Heart left ventricle (tissue), 16 donors: ENCODE measurements at regions not wholly inside any gene's neighbourhood (a gene's known extent, or its start where the extent isn't known, plus 50 kb on each side); places are given as distances from the start of the nearest gene placed in this dataset.

Source experiments
- ATAC-seq, 4 donors: fragments of 200-7000 bp; cut with Tn5 transposase; one replicate each; pipeline ENCODE4 v1.9.1; 2020 to 2022; ENCODE audit warnings: moderate library complexity in 4 of 4, mild to moderate bottlenecking in 3 of 4, moderate number of reproducible peaks in 1 of 4
- DNase-seq, 5 donors: peaks; one replicate each; pipeline ENCODE4 v3.0.0-alpha.2; 2020
- H3K27ac ChIP-seq, 12 donors: fragments of 200-600 bp; sonication (generic) in 4 of 12; one replicate each; pipeline versions ENCODE4 v1.5.0 to v1.8.0; 2016 to 2022; ENCODE audit warnings: mild to moderate bottlenecking in 2 of 12
- H3K27me3 ChIP-seq, 9 donors: fragments of 200-600 bp; sonication (generic) in 2 of 9; one replicate each; pipeline versions ENCODE4 v1.5.1 to v1.8.0; 2016 to 2022; ENCODE audit warnings: mild to moderate bottlenecking in 3 of 9
- H3K36me3 ChIP-seq, 9 donors: fragments of 200-600 bp; sonication (generic) in 2 of 9; one replicate each; pipeline versions ENCODE4 v1.5.0 to v1.8.0; 2018 to 2022; ENCODE audit warnings: mild to moderate bottlenecking in 2 of 9
- H3K4me1 ChIP-seq, 12 donors: fragments of 200-600 bp; sonication (generic) in 4 of 12; one replicate each; pipeline versions ENCODE4 v1.5.0 to v1.8.0; 2016 to 2022; ENCODE audit warnings: mild to moderate bottlenecking in 3 of 12
- H3K4me3 ChIP-seq, 12 donors: fragments of 200-600 bp; sonication (generic) in 4 of 12; one replicate each; pipeline versions ENCODE4 v1.5.0 to v1.8.0; 2017 to 2022; ENCODE audit warnings: mild to moderate bottlenecking in 9 of 12, moderate library complexity in 4 of 12
- H3K9me3 ChIP-seq, 12 donors: fragments of 200-600 bp; sonication (generic) in 4 of 12; one replicate each; pipeline versions ENCODE4 v1.5.0 to v1.8.0; 2016 to 2022; ENCODE audit warnings: mild to moderate bottlenecking in 1 of 12
- CTCF ChIP-seq, 12 donors: fragments of 200-600 bp; sonication (generic) in 4 of 12; IDR thresholded peaks; one replicate each; pipeline versions ENCODE4 v1.5.0 to v1.8.0; 2018 to 2022; ENCODE audit warnings: antibody characterized with exemption in 12 of 12, mild to moderate bottlenecking in 5 of 12
- POLR2A ChIP-seq, 2 donors: fragments of 450-650 bp; IDR thresholded peaks; one replicate each; pipeline ENCODE4 v1.6.1; 2017; ENCODE audit warnings: antibody characterized with exemption in 2 of 2, mild to moderate bottlenecking in 2 of 2, moderate library complexity in 2 of 2
- WGBS, 4 donors: extraction: QIAGEN DNeasy Blood & Tissue Kit in 2 of 4; methylation state at CpG; one replicate each; pipeline versions ENCODE4 v1.1.5 to v1.1.7; 2013 to 2018; 5-methylcytosine and 5-hydroxymethylcytosine counted together
- intact Hi-C, 10 donors: fragments of 100-400 bp; cut with DNase I; formaldehyde crosslinking; loops; one replicate each; pipeline versions ENCODE4 v1.11.1 to v1.14.2; 2022
- donor health status: ischemic (EF 13 %, LVEDD 7.1; RV severe dilation, severe dysfunction).
- donor health status: healthy with polysubstance abuse.
- donor health status: DM: no; HTN: yes; CAD: no.
- donor health status: DM: no; HTN: no; CAD: no.
- donor health status: ischemic (EF 25% LVEDD 6.9; RV normal size, moderate dysfunction).
- donor health status: ischemic (EF 25% LVEDD 5.7; RV mildly dilated, moderate dysfunction).
- donor health status: healthy.
- donor health status: DM: yes; HTN: yes; CAD: no.
- donor health status: ischemic (EF 35%, LVEDD 5.7; RV mildly dilated, moderate dysfunction).
- donor health status: nonischemic (EF 11% LVEDD 7.7; RV severe dilation, severe dysfunction).
- donor health status: DM: yes; HTN: yes; CAD: no.
- donor health status: PGD.
- donor health status: ischemic (EF 29% LVEDD 5.4; RV normal size, mild dysfunction).
- donor health status: nonischemic (EF 23%, LVEDD 6.1; RV moderate dilation, normal function).

GRCh38 chr2:107727318-107727717 lies 99.4 kb upstream of the RGPD4 start:
- H3K27ac ChIP-seq = no peak overlapping the region
- ATAC-seq = no peak
- no peaks in the 10 kb centered on the region for H3K27me3 ChIP-seq
- no peaks in the 10 kb centered on the region for H3K4me1 ChIP-seq
- peaks cover 0 to 5% (median 0%) of the 10 kb centered on the region in 12 donors for H3K9me3 ChIP-seq
- intact Hi-C loops = no loop called here
- no peak overlapping the region for H3K4me3 ChIP-seq
- no peak for DNase-seq
- no peaks in the 10 kb centered on the region for H3K36me3 ChIP-seq
- TF ChIP-seq CTCF (IDR thresholded peaks at IDR 0.05) (no peak), POLR2A (IDR thresholded peaks at IDR 0.05) (no peak)

GRCh38 chr2:107728586-107728985 lies 98.1 kb upstream of the RGPD4 start:
- H3K27me3 ChIP-seq = no peaks in the 10 kb centered on the region
- WGBS, 4 donors = 62 to 80% (median 68%) methylated on average over 5 of the region's 5 CpGs
- H3K27ac ChIP-seq = no peak overlapping the region
- H3K4me3 ChIP-seq = no peak overlapping the region
- no peak for TF ChIP-seq POLR2A (IDR thresholded peaks at IDR 0.05)
- no peak for TF ChIP-seq CTCF (IDR thresholded peaks at IDR 0.05)
- no peak for ATAC-seq
- peaks cover 0 to 5% (median 0%) of the 10 kb centered on the region in 12 donors for H3K9me3 ChIP-seq
- H3K36me3 ChIP-seq = no peaks in the 10 kb centered on the region
- no peaks in the 10 kb centered on the region for H3K4me1 ChIP-seq
- intact Hi-C loops = no loop called here
- no peak for DNase-seq

- H3K4me1 ChIP-seq = no peaks in the 10 kb centered on the region
- TF ChIP-seq POLR2A (IDR thresholded peaks at IDR 0.05) (no peak), CTCF (IDR thresholded peaks at IDR 0.05) (no peak)
- no peaks in the 10 kb centered on the region for H3K36me3 ChIP-seq
- no peak overlapping the region for H3K27ac ChIP-seq
- peaks cover 0 to 5% (median 0%) of the 10 kb centered on the region in 12 donors for H3K9me3 ChIP-seq
- no peak overlapping the region for H3K4me3 ChIP-seq
- 48 to 66% (median 51%) methylated on average over 3 of the region's 3 CpGs for WGBS, 4 donors
- ATAC-seq = no peak
- H3K27me3 ChIP-seq = no peaks in the 10 kb centered on the region
- DNase-seq = no peak
- intact Hi-C loops = no loop called here
Measured at GRCh38 chr2:107729440-107729839, 97.3 kb upstream of the RGPD4 start.

- H3K27me3 ChIP-seq = no peaks in the 10 kb centered on the region
- H3K9me3 ChIP-seq = no peaks in the 10 kb centered on the region
- intact Hi-C loops = no loop called here
- H3K36me3 ChIP-seq = no peaks in the 10 kb centered on the region
- 58 to 63% (median 61%) methylated on average over 2 of the region's 2 CpGs for WGBS, 4 donors
- H3K4me3 ChIP-seq = no peak overlapping the region
- TF ChIP-seq CTCF (IDR thresholded peaks at IDR 0.05) = no peak
- no peak for TF ChIP-seq POLR2A (IDR thresholded peaks at IDR 0.05)
- ATAC-seq = no peak
- H3K4me1 ChIP-seq = no peaks in the 10 kb centered on the region
- no peak overlapping the region for H3K27ac ChIP-seq
- DNase-seq = no peak
Measured at GRCh38 chr2:107730898-107731297, 95.8 kb upstream of the RGPD4 start.
